HEK293 (cell line): ENCODE measurements at regions not wholly inside any gene's neighbourhood (a gene's known extent, or its start where the extent isn't known, plus 50 kb on each side); places are given as distances from the start of the nearest gene placed in this dataset.

ENCODE experiments used
- CTCF ChIA-PET: fragments of 350-600 bp; formaldehyde crosslinking; extraction: SDS; loops from one replicate; lab custom pipeline; 2021; ENCODE audit warnings: antibody characterized with exemption; lab: Yijun Ruan, JAX
- POLR2A ChIA-PET: fragments of 300-600 bp; formaldehyde crosslinking; extraction: SDS; loops from one replicate; lab custom pipeline; 2020; ENCODE audit warnings: antibody characterized with exemption, inconsistent platforms; lab: Yijun Ruan, JAX
- H3K27ac ChIP-seq: fragments of 200-500 bp; sonication (Bioruptor generic); 2 replicates; pipeline ENCODE4 v1.5.1; 2014; ENCODE audit warnings: low read depth, low read length, control low read depth, inconsistent platforms; ENCODE audit errors: extremely low read depth
- H3K36me3 ChIP-seq, 2 experiments: fragments of 200-500 bp in 1 of 2; sonication (Bioruptor generic) in 1 of 2; 1 replicate in 1 of 2; 2 replicates in 1 of 2; pipeline ENCODE4 v1.5.1; 2014 to 2017; ENCODE audit warnings: inconsistent platforms in 2 of 2, low read length in 2 of 2; ENCODE audit not compliant: control insufficient read depth in 2 of 2, insufficient read depth in 1 of 2
- H3K4me1 ChIP-seq: fragments of 200-500 bp; sonication (Bioruptor generic); 2 replicates; pipeline ENCODE4 v1.5.1; 2014; ENCODE audit warnings: mild to moderate bottlenecking, low read length, inconsistent platforms; ENCODE audit not compliant: control insufficient read depth, insufficient read depth
- H3K4me3 ChIP-seq: 2 replicates; pipeline ENCODE4 v1.5.1; 2011; ENCODE audit warnings: low read depth, mild to moderate bottlenecking, control low read depth, low read length, moderate library complexity
- H3K9me3 ChIP-seq: fragments of 200-500 bp; sonication (Bioruptor generic); 2 replicates; pipeline ENCODE4 v1.5.1; 2014; ENCODE audit warnings: low read depth, low read length, inconsistent platforms; ENCODE audit not compliant: control insufficient read depth, insufficient read depth
- AEBP2 ChIP-seq: fragments of 450-650 bp; formaldehyde crosslinking; IDR thresholded peaks from 2 replicates; pipeline ENCODE4 v1.5.1; 2016; ENCODE audit warnings: missing biosample characterization, missing genetic modification characterization, borderline replicate concordance
- BCL6B ChIP-seq: fragments of 450-650 bp; formaldehyde crosslinking; IDR thresholded peaks from 2 replicates; pipeline ENCODE4 v1.5.1; 2017; ENCODE audit warnings: missing biosample characterization, missing genetic modification characterization
- EGR2 ChIP-seq: fragments of 450-650 bp; formaldehyde crosslinking; IDR thresholded peaks from 2 replicates; pipeline ENCODE4 v1.5.1; 2016; ENCODE audit warnings: low read depth, missing biosample characterization, missing genetic modification characterization
- IKZF3 ChIP-seq: fragments of 450-650 bp; IDR thresholded peaks from 2 replicates; pipeline ENCODE4 v1.5.0; 2018; ENCODE audit warnings: missing biosample characterization, mild to moderate bottlenecking, missing genetic modification characterization, moderate library complexity
- KLF10 ChIP-seq: fragments of 450-650 bp; IDR thresholded peaks from 2 replicates; pipeline ENCODE4 v1.5.1; 2018; ENCODE audit warnings: missing biosample characterization, mild to moderate bottlenecking, missing genetic modification characterization
- SCRT2 ChIP-seq: fragments of 450-650 bp; formaldehyde crosslinking; IDR thresholded peaks from 2 replicates; pipeline ENCODE4 v1.5.1; 2016; ENCODE audit warnings: missing biosample characterization, missing genetic modification characterization
- SP3 ChIP-seq: fragments of 450-650 bp; formaldehyde crosslinking; IDR thresholded peaks from 2 replicates; pipeline ENCODE4 v1.5.1; 2016; ENCODE audit warnings: missing biosample characterization, missing genetic modification characterization
- YY1 ChIP-seq: fragments of 450-650 bp; formaldehyde crosslinking; IDR thresholded peaks from 2 replicates; pipeline ENCODE4 v1.5.1; 2018; ENCODE audit warnings: missing biosample characterization, missing genetic modification characterization
- ZBTB1 ChIP-seq: fragments of 450-650 bp; formaldehyde crosslinking; IDR thresholded peaks from 2 replicates; pipeline ENCODE4 v1.5.1; 2016; ENCODE audit warnings: missing biosample characterization, missing genetic modification characterization
- ZBTB21 ChIP-seq: fragments of 450-650 bp; formaldehyde crosslinking; IDR thresholded peaks from 2 replicates; pipeline ENCODE4 v1.5.1; 2017; ENCODE audit warnings: missing biosample characterization, missing genetic modification characterization
- ZNF10 ChIP-seq: fragments of 450-650 bp; formaldehyde crosslinking; IDR thresholded peaks from 2 replicates; pipeline ENCODE4 v1.5.1; 2017; ENCODE audit warnings: missing biosample characterization, missing genetic modification characterization
- ZNF184 ChIP-seq: fragments of 450-650 bp; IDR thresholded peaks from 2 replicates; pipeline ENCODE4 v1.5.1; 2018; ENCODE audit warnings: missing biosample characterization, mild to moderate bottlenecking, missing genetic modification characterization
- ZNF214 ChIP-seq: fragments of 450-650 bp; formaldehyde crosslinking; IDR thresholded peaks from 2 replicates; pipeline ENCODE4 v1.5.1; 2017; ENCODE audit warnings: missing biosample characterization, mild to moderate bottlenecking, missing genetic modification characterization, borderline replicate concordance
- ZNF350 ChIP-seq: fragments of 450-650 bp; formaldehyde crosslinking; IDR thresholded peaks from 2 replicates; pipeline ENCODE4 v1.5.0; 2017; ENCODE audit warnings: missing biosample characterization, mild to moderate bottlenecking, missing genetic modification characterization
- ZNF37A ChIP-seq: fragments of 450-650 bp; IDR thresholded peaks from 2 replicates; pipeline ENCODE4 v1.5.1; 2018; ENCODE audit warnings: missing biosample characterization, missing genetic modification characterization
- ZNF549 ChIP-seq: fragments of 450-650 bp; IDR thresholded peaks from 2 replicates; pipeline ENCODE4 v1.5.1; 2018; ENCODE audit warnings: missing biosample characterization, missing genetic modification characterization, mild to moderate bottlenecking, inconsistent platforms, moderate library complexity
- ZNF585B ChIP-seq: fragments of 450-650 bp; formaldehyde crosslinking; IDR thresholded peaks from 2 replicates; pipeline ENCODE4 v1.5.1; 2016; ENCODE audit warnings: missing biosample characterization, missing genetic modification characterization
- ZNF626 ChIP-seq: fragments of 450-650 bp; sonication (Bioruptor Pico); formaldehyde crosslinking; IDR thresholded peaks from 2 replicates; pipeline ENCODE4 v1.5.1; 2018; ENCODE audit warnings: missing biosample characterization, missing genetic modification characterization, inconsistent platforms
- ZNF658 ChIP-seq: fragments of 450-650 bp; formaldehyde crosslinking; IDR thresholded peaks from 2 replicates; pipeline ENCODE4; 2016; ENCODE audit warnings: missing biosample characterization, missing genetic modification characterization
- ZNF707 ChIP-seq: fragments of 450-650 bp; formaldehyde crosslinking; IDR thresholded peaks from 2 replicates; pipeline ENCODE4 v1.5.1; 2016; ENCODE audit warnings: missing biosample characterization, missing genetic modification characterization
- ZNF830 ChIP-seq: fragments of 450-650 bp; IDR thresholded peaks from 2 replicates; pipeline ENCODE4 v1.5.0; 2018; ENCODE audit warnings: missing biosample characterization, missing genetic modification characterization, low read depth, mild to moderate bottlenecking, moderate library complexity
- ZNF843 ChIP-seq: fragments of 450-650 bp; formaldehyde crosslinking; IDR thresholded peaks from 2 replicates; pipeline ENCODE4 v1.5.1; 2016; ENCODE audit warnings: missing biosample characterization, missing genetic modification characterization
- TF ChIP-seq, protein P1 (sequence below): fragments of 450-650 bp; formaldehyde crosslinking; IDR thresholded peaks from 2 replicates; pipeline ENCODE4 v1.5.1; 2016; ENCODE audit warnings: missing biosample characterization, missing genetic modification characterization
- TF ChIP-seq, protein P2 (sequence below): fragments of 450-650 bp; IDR thresholded peaks from 2 replicates; pipeline ENCODE4 v1.5.1; 2018; ENCODE audit warnings: missing biosample characterization, mild to moderate bottlenecking, missing genetic modification characterization

DNA sequence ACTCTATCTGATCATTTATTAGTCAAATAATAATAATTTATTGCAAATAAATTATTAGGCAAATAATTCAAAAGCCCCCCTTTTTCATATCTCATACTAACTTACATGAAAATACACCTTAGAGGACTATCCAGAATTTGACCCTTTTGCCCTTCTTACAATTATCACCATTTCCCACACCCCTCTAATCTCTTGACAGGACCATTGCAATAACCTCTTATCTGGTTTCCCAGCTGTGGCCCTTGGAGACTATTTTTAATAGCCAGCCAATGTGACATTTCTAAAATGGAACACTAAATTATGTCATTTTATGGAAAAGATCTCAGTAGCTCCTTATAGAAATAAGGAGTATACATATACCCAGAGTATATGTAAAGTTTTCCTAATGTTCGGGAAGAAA lies 588.4 kb upstream of the COX7C start:
- Histone ChIP-seq H3K36me3 (no peaks in the 10 kb centered on the region), H3K4me3 (no peak overlapping the region), H3K9me3 (no peaks in the 10 kb centered on the region), H3K4me1 (no peaks in the 10 kb centered on the region), H3K27ac (no peak overlapping the region)
- POLR2A ChIA-PET, result interaction anchor here (0.5 kb wide), 1 partner anchor 13 kb away, joined by 6 read pairs; no protein-coding TSS in a partner anchor
- TF ChIP-seq AEBP2 (tag by site-specific recombination) (no peak), ZNF214 (tag by site-specific recombination) (no peak), ZNF585B (tag by site-specific recombination) (no peak), SP3 (tag by site-specific recombination) (no peak), ZNF658 (tag by site-specific recombination) (no peak), ZBTB1 (tag by site-specific recombination) (no peak), SCRT2 (tag by site-specific recombination) (no peak), EGR2 (tag by site-specific recombination) (no peak), ZNF10 (tag by site-specific recombination) (no peak), ZNF843 (tag by site-specific recombination) (no peak)
- CTCF ChIA-PET, result interaction anchor here (0.7 kb wide), 1 partner anchor 306 kb away, joined by 5 read pairs; no protein-coding TSS in a partner anchor

DNA sequence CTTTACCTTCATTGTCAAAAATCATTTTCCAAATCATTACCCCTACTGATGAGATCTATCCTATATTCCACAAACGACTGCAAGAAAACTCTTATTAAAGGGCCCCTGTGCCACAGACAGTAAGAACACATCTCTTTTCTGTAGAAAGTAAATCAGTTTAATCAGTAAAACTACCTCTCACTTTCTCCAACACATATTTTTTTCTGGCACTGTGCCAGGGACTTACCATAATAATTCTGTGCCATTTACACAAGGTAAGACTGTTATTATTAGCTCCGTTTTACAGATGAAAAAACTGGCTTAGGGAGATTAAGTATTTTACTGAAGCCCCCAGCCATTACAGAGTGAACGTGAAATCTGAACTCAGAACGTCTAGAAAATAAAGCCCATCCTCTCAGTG lies 587.0 kb upstream of the COX7C start:
- ChIA-PET POLR2A (no interaction called here), CTCF (no interaction called here)
- Histone ChIP-seq H3K36me3 (no peaks in the 10 kb centered on the region), H3K9me3 (no peaks in the 10 kb centered on the region), H3K4me1 (no peaks in the 10 kb centered on the region), H3K27ac (no peak overlapping the region), H3K4me3 (no peak overlapping the region)
- no peak for TF ChIP-seq BCL6B (tag by site-specific recombination)
- TF ChIP-seq ZNF350 (tag by site-specific recombination), result peak; percentile 71
- TF ChIP-seq, protein P1, sequence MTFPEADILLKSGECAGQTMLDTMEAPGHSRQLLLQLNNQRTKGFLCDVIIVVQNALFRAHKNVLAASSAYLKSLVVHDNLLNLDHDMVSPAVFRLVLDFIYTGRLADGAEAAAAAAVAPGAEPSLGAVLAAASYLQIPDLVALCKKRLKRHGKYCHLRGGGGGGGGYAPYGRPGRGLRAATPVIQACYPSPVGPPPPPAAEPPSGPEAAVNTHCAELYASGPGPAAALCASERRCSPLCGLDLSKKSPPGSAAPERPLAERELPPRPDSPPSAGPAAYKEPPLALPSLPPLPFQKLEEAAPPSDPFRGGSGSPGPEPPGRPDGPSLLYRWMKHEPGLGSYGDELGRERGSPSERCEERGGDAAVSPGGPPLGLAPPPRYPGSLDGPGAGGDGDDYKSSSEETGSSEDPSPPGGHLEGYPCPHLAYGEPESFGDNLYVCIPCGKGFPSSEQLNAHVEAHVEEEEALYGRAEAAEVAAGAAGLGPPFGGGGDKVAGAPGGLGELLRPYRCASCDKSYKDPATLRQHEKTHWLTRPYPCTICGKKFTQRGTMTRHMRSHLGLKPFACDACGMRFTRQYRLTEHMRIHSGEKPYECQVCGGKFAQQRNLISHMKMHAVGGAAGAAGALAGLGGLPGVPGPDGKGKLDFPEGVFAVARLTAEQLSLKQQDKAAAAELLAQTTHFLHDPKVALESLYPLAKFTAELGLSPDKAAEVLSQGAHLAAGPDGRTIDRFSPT (tag by site-specific recombination), result no peak
- 0 out of 2 replicates have a peak, but pooled peaks have one; percentile 45 for TF ChIP-seq ZNF37A (tag by site-specific recombination)
- TF ChIP-seq ZNF10 (tag by site-specific recombination), result no peak
- TF ChIP-seq YY1, result no peak
- TF ChIP-seq KLF10 (tag by site-specific recombination), result 0 out of 2 replicates have a peak, but pooled peaks have one; percentile 41
- no peak for TF ChIP-seq ZBTB21
- TF ChIP-seq IKZF3, result no peak
- TF ChIP-seq ZNF626 (tag by site-specific recombination), result 0 out of 2 replicates have a peak, but pooled peaks have one; percentile 19
- TF ChIP-seq ZNF707, result no peak
- TF ChIP-seq ZNF549 (tag by site-specific recombination), result peak; percentile 63; the same call in 1 of the 2 replicates
- TF ChIP-seq, protein P2, sequence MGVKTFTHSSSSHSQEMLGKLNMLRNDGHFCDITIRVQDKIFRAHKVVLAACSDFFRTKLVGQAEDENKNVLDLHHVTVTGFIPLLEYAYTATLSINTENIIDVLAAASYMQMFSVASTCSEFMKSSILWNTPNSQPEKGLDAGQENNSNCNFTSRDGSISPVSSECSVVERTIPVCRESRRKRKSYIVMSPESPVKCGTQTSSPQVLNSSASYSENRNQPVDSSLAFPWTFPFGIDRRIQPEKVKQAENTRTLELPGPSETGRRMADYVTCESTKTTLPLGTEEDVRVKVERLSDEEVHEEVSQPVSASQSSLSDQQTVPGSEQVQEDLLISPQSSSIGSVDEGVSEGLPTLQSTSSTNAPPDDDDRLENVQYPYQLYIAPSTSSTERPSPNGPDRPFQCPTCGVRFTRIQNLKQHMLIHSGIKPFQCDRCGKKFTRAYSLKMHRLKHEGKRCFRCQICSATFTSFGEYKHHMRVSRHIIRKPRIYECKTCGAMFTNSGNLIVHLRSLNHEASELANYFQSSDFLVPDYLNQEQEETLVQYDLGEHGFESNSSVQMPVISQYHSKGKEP (tag by site-specific recombination), result peak; percentile 58; the same call in 1 of the 2 replicates
- TF ChIP-seq ZNF830 (tag by site-specific recombination), result peak; percentile 91
- peak; percentile 71 for TF ChIP-seq ZNF184 (tag by site-specific recombination)
